NCI-H748 treated with DMSO at 0.1 percent for 48 hours (cell line): ENCODE measurements at regions not wholly inside any gene's neighbourhood (a gene's known extent, or its start where the extent isn't known, plus 50 kb on each side); places are given as distances from the start of the nearest gene placed in this dataset.

Experiments
- DNase-seq: peaks from one replicate; lab custom pipeline; 2025; lab: John Stamatoyannopoulos, UW

GRCh38 chr13:54165581-54166215 lies 1137.1 kb downstream of the OLFM4 start:
- DNase-seq: peak; percentile 57

- DNase-seq: no peak
Observed at GRCh38 chr13:54173996-54174395, 1145.4 kb downstream of the OLFM4 start.

GRCh38 chr13:54175466-54175865 lies 1146.9 kb downstream of the OLFM4 start:
- no peak for DNase-seq

- no peak for DNase-seq
Observed at GRCh38 chr13:54177466-54177865, 1148.9 kb downstream of the OLFM4 start.

GRCh38 chr13:54183166-54183565 lies 1154.6 kb downstream of the OLFM4 start:
- DNase-seq: no peak

GRCh38 chr13:54183728-54184127 lies 1155.1 kb downstream of the OLFM4 start:
- no peak for DNase-seq

GRCh38 chr13:54184576-54184975 lies 1156.0 kb downstream of the OLFM4 start:
- DNase-seq: no peak

GRCh38 chr13:54185101-54185500 lies 1156.5 kb downstream of the OLFM4 start:
- no peak for DNase-seq

GRCh38 chr13:54185785-54186184 lies 1157.2 kb downstream of the OLFM4 start:
- DNase-seq: peak; percentile 16

GRCh38 chr13:54187461-54187860 lies 1158.8 kb downstream of the OLFM4 start:
- no peak for DNase-seq

GRCh38 chr13:54194233-54195024 lies 1165.8 kb downstream of the OLFM4 start:
- no peak for DNase-seq

- no peak for DNase-seq
Observed at GRCh38 chr13:54196684-54197083, 1168.1 kb downstream of the OLFM4 start.

GRCh38 chr13:54198911-54199310 lies 1170.3 kb downstream of the OLFM4 start:
- no peak for DNase-seq

- DNase-seq: no peak
Observed at GRCh38 chr13:54206626-54207025, 1178.0 kb downstream of the OLFM4 start.

- no peak for DNase-seq
Observed at GRCh38 chr13:54210397-54211049, 1181.9 kb downstream of the OLFM4 start.

GRCh38 chr13:54216221-54216620 lies 1187.6 kb downstream of the OLFM4 start:
- no peak for DNase-seq

GRCh38 chr13:54226876-54227275 lies 1198.3 kb downstream of the OLFM4 start:
- no peak for DNase-seq

- no peak for DNase-seq
Observed at GRCh38 chr13:54232700-54233099, 1204.1 kb downstream of the OLFM4 start.

GRCh38 chr13:54234607-54235006 lies 1206.0 kb downstream of the OLFM4 start:
- no peak for DNase-seq

- peak; percentile 89 for DNase-seq
Observed at GRCh38 chr13:54241719-54242118, 1213.1 kb downstream of the OLFM4 start.

GRCh38 chr13:54248306-54248705 lies 1219.7 kb downstream of the OLFM4 start:
- DNase-seq: no peak

- DNase-seq: no peak
Observed at GRCh38 chr13:54261856-54262255, 1233.2 kb downstream of the OLFM4 start.

- no peak for DNase-seq
Observed at GRCh38 chr13:54263868-54264267, 1235.3 kb downstream of the OLFM4 start.
